ENCODE measurements at regions not wholly inside any gene's neighbourhood (a gene's known extent, or its start where the extent isn't known, plus 50 kb on each side); places are given as distances from the start of the nearest gene placed in this dataset.

- TF ChIP-seq, protein P1, sequence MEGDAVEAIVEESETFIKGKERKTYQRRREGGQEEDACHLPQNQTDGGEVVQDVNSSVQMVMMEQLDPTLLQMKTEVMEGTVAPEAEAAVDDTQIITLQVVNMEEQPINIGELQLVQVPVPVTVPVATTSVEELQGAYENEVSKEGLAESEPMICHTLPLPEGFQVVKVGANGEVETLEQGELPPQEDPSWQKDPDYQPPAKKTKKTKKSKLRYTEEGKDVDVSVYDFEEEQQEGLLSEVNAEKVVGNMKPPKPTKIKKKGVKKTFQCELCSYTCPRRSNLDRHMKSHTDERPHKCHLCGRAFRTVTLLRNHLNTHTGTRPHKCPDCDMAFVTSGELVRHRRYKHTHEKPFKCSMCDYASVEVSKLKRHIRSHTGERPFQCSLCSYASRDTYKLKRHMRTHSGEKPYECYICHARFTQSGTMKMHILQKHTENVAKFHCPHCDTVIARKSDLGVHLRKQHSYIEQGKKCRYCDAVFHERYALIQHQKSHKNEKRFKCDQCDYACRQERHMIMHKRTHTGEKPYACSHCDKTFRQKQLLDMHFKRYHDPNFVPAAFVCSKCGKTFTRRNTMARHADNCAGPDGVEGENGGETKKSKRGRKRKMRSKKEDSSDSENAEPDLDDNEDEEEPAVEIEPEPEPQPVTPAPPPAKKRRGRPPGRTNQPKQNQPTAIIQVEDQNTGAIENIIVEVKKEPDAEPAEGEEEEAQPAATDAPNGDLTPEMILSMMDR (IDR thresholded peaks at IDR 0.05), result no peak
- no peak for TF ChIP-seq POLR2AphosphoS5 (IDR thresholded peaks at IDR 0.05)
- no peak for TF ChIP-seq POLR2A (IDR thresholded peaks at IDR 0.05)
- no peak for TF ChIP-seq EP300 (IDR thresholded peaks at IDR 0.05)
Measured at GRCh38 chr9:22722492-22722891, 275.9 kb downstream of the DMRTA1 start.
